Mesodermal cell (in vitro differentiated cells): ENCODE measurements at regions not wholly inside any gene's neighbourhood (a gene's known extent, or its start where the extent isn't known, plus 50 kb on each side); places are given as distances from the start of the nearest gene placed in this dataset.

Experiments used
- H3K27ac ChIP-seq: 2 replicates; pipeline ENCODE4 v1.7.0; 2013; ENCODE audit warnings: mild to moderate bottlenecking, low read depth, low read length, moderate library complexity; ENCODE audit not compliant: severe bottlenecking
- H3K36me3 ChIP-seq: 2 replicates; pipeline ENCODE4 v1.7.1; 2013; ENCODE audit warnings: mild to moderate bottlenecking, low read length, moderate library complexity; ENCODE audit not compliant: control insufficient read depth, insufficient read depth
- H3K4me1 ChIP-seq: one replicate; pipeline ENCODE4 v1.7.1; 2013; ENCODE audit warnings: mild to moderate bottlenecking, low read length; ENCODE audit not compliant: insufficient read depth, control insufficient read depth, poor library complexity, severe bottlenecking
- H3K4me3 ChIP-seq: 2 replicates; pipeline ENCODE4 v1.7.0; 2013; ENCODE audit warnings: low read length, control low read depth, mild to moderate bottlenecking; ENCODE audit not compliant: insufficient read depth, poor library complexity, severe bottlenecking; ENCODE audit errors: extremely low read depth
- H3K9me3 ChIP-seq: 2 replicates; pipeline ENCODE4 v1.7.1; 2013; ENCODE audit warnings: mild to moderate bottlenecking, low read length, moderate library complexity; ENCODE audit not compliant: control insufficient read depth
- WGBS, 2 experiments: methylation state at CpG; one replicate each; pipeline ENCODE4 v1.1.5; 2013; ENCODE audit warnings: missing lambda C conversion rate in 2 of 2; ENCODE audit not compliant: insufficient coverage in 2 of 2; 5-methylcytosine and 5-hydroxymethylcytosine counted together

DNA sequence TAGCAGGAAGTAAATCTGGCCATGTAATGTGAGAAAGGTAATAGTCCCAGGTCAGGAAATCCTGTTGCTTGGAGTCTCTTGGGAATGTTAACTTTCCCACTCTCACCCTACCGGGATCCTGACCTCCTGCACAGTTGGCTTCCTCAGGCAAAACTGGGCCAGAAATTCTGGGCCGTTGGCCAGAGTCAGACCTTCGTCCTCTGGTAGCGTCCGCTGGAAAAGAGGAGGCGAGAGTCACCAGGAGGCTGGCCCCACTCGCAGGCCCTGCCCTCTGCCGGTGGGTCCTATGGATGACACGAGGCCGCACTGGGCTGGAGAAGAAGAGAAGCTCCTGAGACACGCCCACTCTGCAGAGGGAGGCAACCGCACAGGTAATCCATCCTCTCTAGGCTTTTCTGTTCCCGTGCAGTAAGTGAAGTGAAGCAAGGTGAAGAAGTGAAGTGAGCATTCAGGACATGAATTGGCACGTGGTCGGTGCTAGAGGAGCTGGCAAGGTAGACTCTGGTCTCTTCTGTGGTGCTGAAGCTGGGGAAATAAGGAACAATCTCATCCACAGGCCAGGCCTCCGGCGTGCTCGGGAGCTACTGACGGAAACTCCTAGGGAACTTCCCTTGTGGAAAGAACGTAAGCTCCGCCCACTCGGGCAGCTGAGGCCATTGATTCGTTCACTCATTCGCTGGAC is 182.7 kb upstream of the GLI2 start:
- WGBS, 2 experiments = 9 to 15% methylated on average over 21 to 22 of the region's 24 CpGs
- Histone ChIP-seq H3K4me1 (peaks cover 6% of the 10 kb centered on the region), H3K36me3 (no peaks in the 10 kb centered on the region), H3K27ac (no peak overlapping the region), H3K4me3 (no peak overlapping the region), H3K9me3 (no peaks in the 10 kb centered on the region)

DNA sequence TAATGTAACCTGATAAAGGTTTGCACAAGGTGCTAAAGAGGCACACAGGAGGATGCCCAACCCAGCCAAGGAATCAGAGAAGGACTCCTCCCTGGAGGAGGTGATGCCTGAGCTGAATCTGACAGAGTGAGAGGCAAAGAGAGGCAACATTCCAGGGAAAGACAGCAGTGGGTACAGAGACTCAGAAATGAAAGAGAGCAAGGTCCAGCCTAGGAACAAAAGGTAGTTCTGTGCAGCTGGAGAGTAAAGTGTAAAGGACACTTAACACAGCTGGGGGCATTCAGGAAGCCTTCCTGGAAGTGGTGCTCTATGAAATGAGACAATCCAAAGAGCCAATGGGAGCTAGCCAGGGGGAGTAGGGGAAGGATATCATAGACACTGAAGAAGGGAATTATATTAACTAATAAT is 181.0 kb upstream of the GLI2 start:
- no peak overlapping the region for H3K4me3 ChIP-seq
- H3K27ac ChIP-seq = no peak overlapping the region
- H3K4me1 ChIP-seq = peaks cover 8% of the 10 kb centered on the region
- H3K36me3 ChIP-seq = no peaks in the 10 kb centered on the region
- no peaks in the 10 kb centered on the region for H3K9me3 ChIP-seq

- Histone ChIP-seq H3K4me3 (no peak overlapping the region), H3K36me3 (no peaks in the 10 kb centered on the region), H3K4me1 (peaks cover 8% of the 10 kb centered on the region), H3K9me3 (no peaks in the 10 kb centered on the region), H3K27ac (no peak overlapping the region)
- 82 to 86% methylated on average over 3 to 4 of the region's 4 CpGs for WGBS, 2 experiments
Measured at GRCh38 chr2:120555092-120555491, 180.6 kb upstream of the GLI2 start.

- Histone ChIP-seq H3K36me3 (no peaks in the 10 kb centered on the region), H3K27ac (no peak overlapping the region), H3K9me3 (no peaks in the 10 kb centered on the region), H3K4me1 (peaks cover 5% of the 10 kb centered on the region), H3K4me3 (no peak overlapping the region)
- 77 to 100% methylated on average over 1 to 3 of the region's 3 CpGs for WGBS, 2 experiments
Measured at GRCh38 chr2:120556911-120557310, 178.8 kb upstream of the GLI2 start.

DNA sequence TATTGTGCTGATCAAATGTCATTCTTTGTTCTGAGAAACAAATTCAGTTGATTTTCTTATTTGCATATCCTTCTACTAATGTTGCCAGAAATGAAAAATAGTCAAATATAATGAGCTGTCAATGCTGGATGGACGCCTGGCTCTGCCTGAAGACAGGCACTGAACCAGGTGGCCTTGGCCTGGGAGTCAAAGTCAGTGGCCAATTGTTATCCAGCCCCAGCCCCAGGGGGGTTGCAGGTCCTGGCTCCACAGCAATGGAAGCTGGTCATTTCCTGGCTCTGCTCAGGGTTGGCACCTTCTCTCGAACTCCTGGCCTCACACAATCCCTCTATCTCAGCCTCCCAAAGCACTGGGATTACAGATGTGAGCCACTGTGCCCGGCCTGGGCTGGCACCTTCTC is 176.8 kb upstream of the GLI2 start:
- H3K4me3 ChIP-seq = no peak overlapping the region
- no peaks in the 10 kb centered on the region for H3K36me3 ChIP-seq
- H3K9me3 ChIP-seq = no peaks in the 10 kb centered on the region
- peaks cover 5% of the 10 kb centered on the region for H3K4me1 ChIP-seq
- H3K27ac ChIP-seq = no peak overlapping the region
- 89 to 92% methylated on average over 1 to 3 of the region's 3 CpGs for WGBS, 2 experiments

GRCh38 chr2:120559401-120559800 is 176.3 kb upstream of the GLI2 start:
- Histone ChIP-seq H3K36me3 (no peaks in the 10 kb centered on the region), H3K4me1 (peaks cover 5% of the 10 kb centered on the region), H3K9me3 (no peaks in the 10 kb centered on the region), H3K4me3 (no peak overlapping the region), H3K27ac (no peak overlapping the region)
- WGBS, 2 experiments = 100% methylated on average over 2 to 5 of the region's 5 CpGs

GRCh38 chr2:120560330-120560729 is 175.3 kb upstream of the GLI2 start:
- Histone ChIP-seq H3K27ac (no peak overlapping the region), H3K4me1 (peaks cover 5% of the 10 kb centered on the region), H3K36me3 (no peaks in the 10 kb centered on the region), H3K4me3 (no peak overlapping the region), H3K9me3 (no peaks in the 10 kb centered on the region)
- 77 to 86% methylated on average over 6 of the region's 6 CpGs for WGBS, 2 experiments

GRCh38 chr2:120561379-120562035 is 174.2 kb upstream of the GLI2 start:
- H3K9me3 ChIP-seq = no peaks in the 10 kb centered on the region
- peaks cover 5% of the 10 kb centered on the region for H3K4me1 ChIP-seq
- H3K4me3 ChIP-seq = no peak overlapping the region
- H3K27ac ChIP-seq = no peak overlapping the region
- WGBS, 2 experiments = 72 to 80% methylated on average over 8 to 10 of the region's 11 CpGs
- H3K36me3 ChIP-seq = no peaks in the 10 kb centered on the region

- Histone ChIP-seq H3K36me3 (no peaks in the 10 kb centered on the region), H3K4me1 (peaks cover 5% of the 10 kb centered on the region), H3K4me3 (no peak overlapping the region), H3K9me3 (no peaks in the 10 kb centered on the region), H3K27ac (no peak overlapping the region)
- 89% methylated on average over 14 to 17 of the region's 18 CpGs for WGBS, 2 experiments
Measured at GRCh38 chr2:120562218-120563005, 173.3 kb upstream of the GLI2 start.

- WGBS, 2 experiments = 80% methylated on average over 1 of the region's 2 CpGs; no CpG with 5 or more reads in 1 of the 2 experiments
- Histone ChIP-seq H3K9me3 (no peaks in the 10 kb centered on the region), H3K27ac (no peak overlapping the region), H3K4me1 (peaks cover 5% of the 10 kb centered on the region), H3K4me3 (no peak overlapping the region), H3K36me3 (no peaks in the 10 kb centered on the region)
Measured at GRCh38 chr2:120563616-120564015, 172.1 kb upstream of the GLI2 start.
